GM23338 (cell line): ENCODE measurements at regions not wholly inside any gene's neighbourhood (a gene's known extent, or its start where the extent isn't known, plus 50 kb on each side); places are given as distances from the start of the nearest gene placed in this dataset.

Source experiments
- ATAC-seq: fragments of 200-7000 bp; cut with Tn5 transposase; 3 replicates; pipeline ENCODE4 v1.9.1; 2020
- DNase-seq: peaks from one replicate; pipeline ENCODE4 v3.0.0-alpha.2; 2015; ENCODE audit warnings: low spot score
- H2AFZ ChIP-seq: fragments of 200-600 bp; sonication (generic); 2 replicates; pipeline ENCODE4 v1.8.0; 2016; ENCODE audit warnings: antibody characterized with exemption, mild to moderate bottlenecking, moderate library complexity
- H3F3A ChIP-seq: fragments of 200-600 bp; sonication (generic); replicated peaks from 2 replicates; pipeline ENCODE4 v1.8.0; 2017; ENCODE audit warnings: antibody characterized with exemption, mixed run types, low read depth
- H3K27ac ChIP-seq: fragments of 200-600 bp; sonication (generic); 2 replicates; pipeline ENCODE4 v1.6.1; 2016; ENCODE audit warnings: low read depth
- H3K27me3 ChIP-seq: fragments of 200-600 bp; sonication (generic); 2 replicates; pipeline ENCODE4 v1.8.0; 2016; ENCODE audit warnings: mild to moderate bottlenecking, mixed run types, moderate library complexity; ENCODE audit not compliant: insufficient read depth
- H3K36me3 ChIP-seq: fragments of 200-600 bp; sonication (generic); 2 replicates; pipeline ENCODE4 v1.8.0; 2016; ENCODE audit warnings: mild to moderate bottlenecking; ENCODE audit not compliant: insufficient read depth
- H3K4me1 ChIP-seq: fragments of 200-600 bp; sonication (generic); 2 replicates; pipeline ENCODE4 v1.8.0; 2016; ENCODE audit warnings: mild to moderate bottlenecking, moderate library complexity; ENCODE audit not compliant: insufficient read depth
- H3K4me2 ChIP-seq: fragments of 200-600 bp; sonication (generic); 2 replicates; pipeline ENCODE4 v1.7.1; 2017; ENCODE audit warnings: mixed run types
- H3K4me3 ChIP-seq: fragments of 200-600 bp; sonication (generic); 2 replicates; pipeline ENCODE4 v1.6.1; 2016; ENCODE audit warnings: mixed run types
- H3K79me2 ChIP-seq: fragments of 200-600 bp; sonication (generic); replicated peaks from 2 replicates; pipeline ENCODE4 v1.8.0; 2017; ENCODE audit warnings: mild to moderate bottlenecking; ENCODE audit not compliant: insufficient read depth
- H3K9me2 ChIP-seq: fragments of 200-600 bp; sonication (generic); 2 replicates; pipeline ENCODE4 v1.8.0; 2017; ENCODE audit not compliant: insufficient read depth
- H4K20me1 ChIP-seq: fragments of 200-600 bp; sonication (generic); replicated peaks from 2 replicates; pipeline ENCODE4 v1.8.0; 2017; ENCODE audit warnings: mild to moderate bottlenecking; ENCODE audit not compliant: insufficient read depth
- H3K27ac Mint-ChIP-seq: 2 replicates; pipeline ENCODE4 v1.8.0; 2020; ENCODE audit warnings: inconsistent platforms, mild to moderate bottlenecking, moderate library complexity, mixed read lengths
- H3K27me3 Mint-ChIP-seq: 3 replicates; pipeline ENCODE4 v1.8.0; 2022; ENCODE audit warnings: low read depth, mild to moderate bottlenecking, moderate library complexity, mixed read lengths, inconsistent platforms; ENCODE audit not compliant: insufficient read depth, poor library complexity
- H3K36me3 Mint-ChIP-seq: 3 replicates; pipeline ENCODE4 v1.8.0; 2021; ENCODE audit warnings: low read depth, mild to moderate bottlenecking, inconsistent platforms, moderate library complexity, mixed read lengths
- H3K4me1 Mint-ChIP-seq: 3 replicates; pipeline ENCODE4 v1.8.0; 2020; ENCODE audit warnings: mild to moderate bottlenecking, inconsistent platforms, mixed read lengths
- H3K4me3 Mint-ChIP-seq: 3 replicates; pipeline ENCODE4 v1.8.0; 2021; ENCODE audit warnings: moderate library complexity, mild to moderate bottlenecking, inconsistent platforms, mixed read lengths
- H3K9me3 Mint-ChIP-seq: 3 replicates; pipeline ENCODE4 v1.8.0; 2020; ENCODE audit warnings: moderate library complexity, mild to moderate bottlenecking, inconsistent platforms, mixed read lengths
- CREB1 ChIP-seq: fragments of 250-450 bp; sonication (Bioruptor Pico); IDR thresholded peaks from 2 replicates; pipeline ENCODE4 v1.5.0; 2020; ENCODE audit warnings: low read depth, mild to moderate bottlenecking, moderate library complexity
- EZH2 ChIP-seq: fragments of 200-600 bp; sonication (generic); IDR thresholded peaks from one replicate; pipeline ENCODE4 v1.8.0; 2017; ENCODE audit warnings: antibody characterized with exemption, mild to moderate bottlenecking, low read depth; ENCODE audit not compliant: unreplicated experiment
- JUNB ChIP-seq: IDR thresholded peaks from one replicate; pipeline ENCODE4 v1.6.1; 2016; ENCODE audit warnings: antibody characterized with exemption; ENCODE audit not compliant: unreplicated experiment
- NANOG ChIP-seq: IDR thresholded peaks from 2 replicates; pipeline ENCODE4 v1.6.1; 2016; ENCODE audit warnings: antibody characterized with exemption, borderline replicate concordance
- POLR2AphosphoS5 ChIP-seq: IDR thresholded peaks from 2 replicates; pipeline ENCODE4 v1.6.1; 2016; ENCODE audit warnings: antibody characterized with exemption, low read depth
- STAT1 ChIP-seq: IDR thresholded peaks from one replicate; pipeline ENCODE4 v1.6.1; 2016; ENCODE audit warnings: antibody characterized with exemption; ENCODE audit not compliant: unreplicated experiment
- ZNF114 ChIP-seq: fragments of 250-450 bp; sonication (Bioruptor Pico); IDR thresholded peaks from 2 replicates; pipeline ENCODE4 v1.5.0; 2020; ENCODE audit warnings: mild to moderate bottlenecking, moderate library complexity
- TF ChIP-seq, protein P1 (sequence below): fragments of 250-450 bp; sonication (Bioruptor Pico); IDR thresholded peaks from 2 replicates; pipeline ENCODE4 v1.5.0; 2020; ENCODE audit warnings: mild to moderate bottlenecking, moderate library complexity
- TF ChIP-seq, protein P2 (sequence below): IDR thresholded peaks from one replicate; pipeline ENCODE4 v1.6.1; 2018; ENCODE audit warnings: antibody characterized with exemption; ENCODE audit not compliant: unreplicated experiment
- TF ChIP-seq, protein P3 (sequence below): IDR thresholded peaks from 2 replicates; pipeline ENCODE4 v1.6.1; 2016; ENCODE audit warnings: antibody characterized with exemption

DNA sequence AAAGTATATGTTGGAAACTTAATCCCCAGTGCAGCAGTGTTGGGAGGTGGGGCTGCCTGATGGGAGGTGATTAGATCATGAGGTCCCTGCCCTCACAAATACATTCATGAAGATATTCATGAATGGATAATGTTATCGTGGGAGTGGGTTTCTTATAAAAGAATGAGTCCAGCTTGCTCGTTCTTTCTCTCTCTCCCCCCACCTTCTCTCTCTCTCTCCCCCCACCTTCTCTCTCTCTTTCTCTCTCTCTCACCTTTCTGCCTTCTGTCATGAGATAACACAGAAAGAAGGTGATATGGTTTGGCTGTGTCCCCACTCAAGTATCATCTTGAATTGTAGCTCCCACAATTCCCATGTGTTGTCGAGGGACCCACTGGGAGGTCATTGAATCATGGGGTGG lies 66.7 kb upstream of the NUP50 start:
- Histone ChIP-seq H3F3A (no peaks in the 10 kb centered on the region), H3K4me2 (no peak overlapping the region), H3K4me1 (no peaks in the 10 kb centered on the region), H3K4me3 (no peak overlapping the region), H3K36me3 (no peaks in the 10 kb centered on the region), H4K20me1 (no peaks in the 10 kb centered on the region), H3K9me2 (no peaks in the 10 kb centered on the region), H3K79me2 (no peaks in the 10 kb centered on the region), H2AFZ (no peak overlapping the region), H3K27me3 (no peaks in the 10 kb centered on the region), H3K27ac (no peak overlapping the region)
- H3K27me3 Mint-ChIP-seq: peaks cover 9% of the 10 kb centered on the region
- no peaks in the 10 kb centered on the region; the same call in 2 of the 3 replicates for H3K36me3 Mint-ChIP-seq
- no peak for TF ChIP-seq CREB1 (CRISPR knock-in tag)
- ATAC-seq: no peak
- H3K4me3 Mint-ChIP-seq: no peak overlapping the region
- no peak for DNase-seq
- H3K9me3 Mint-ChIP-seq: no peaks in the 10 kb centered on the region
- no peak overlapping the region for H3K27ac Mint-ChIP-seq
- peaks cover 5% of the 10 kb centered on the region; the same call in 2 of the 3 replicates for H3K4me1 Mint-ChIP-seq

DNA sequence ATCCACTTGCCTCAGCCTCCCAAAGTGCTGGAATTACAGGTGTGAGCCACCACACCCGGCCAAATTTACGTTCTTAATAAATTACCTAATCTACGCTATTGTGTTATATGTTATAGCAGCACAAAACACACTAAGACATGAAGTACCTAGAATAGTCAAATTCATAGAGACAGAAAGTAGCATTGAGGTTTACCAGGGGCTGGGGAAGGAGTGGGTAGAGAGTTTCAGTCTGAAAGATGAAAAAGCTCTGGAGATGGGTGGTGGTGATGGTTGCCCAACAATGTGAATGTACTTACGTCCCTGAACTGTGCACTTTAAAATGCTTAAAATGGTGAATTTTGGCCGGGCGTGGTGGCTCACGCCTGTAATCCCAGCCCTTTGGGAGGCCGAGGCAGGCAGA lies 65.7 kb upstream of the NUP50 start:
- no peak overlapping the region for H3K27ac ChIP-seq
- Mint-ChIP-seq H3K27ac (no peak overlapping the region), H3K27me3 (peaks cover 10% of the 10 kb centered on the region), H3K4me1 (peaks cover 5% of the 10 kb centered on the region; the same call in 2 of the 3 replicates), H3K36me3 (no peaks in the 10 kb centered on the region; the same call in 2 of the 3 replicates), H3K4me3 (no peak overlapping the region), H3K9me3 (no peaks in the 10 kb centered on the region)
- H3F3A ChIP-seq: no peaks in the 10 kb centered on the region
- H3K27me3 ChIP-seq: peaks cover 7% of the 10 kb centered on the region; the same call in 1 of the 2 replicates
- H2AFZ ChIP-seq: no peak overlapping the region
- no peak for ATAC-seq
- H3K36me3 ChIP-seq: no peaks in the 10 kb centered on the region
- no peak overlapping the region for H3K4me2 ChIP-seq
- no peak for TF ChIP-seq EZH2
- TF ChIP-seq, protein P1, sequence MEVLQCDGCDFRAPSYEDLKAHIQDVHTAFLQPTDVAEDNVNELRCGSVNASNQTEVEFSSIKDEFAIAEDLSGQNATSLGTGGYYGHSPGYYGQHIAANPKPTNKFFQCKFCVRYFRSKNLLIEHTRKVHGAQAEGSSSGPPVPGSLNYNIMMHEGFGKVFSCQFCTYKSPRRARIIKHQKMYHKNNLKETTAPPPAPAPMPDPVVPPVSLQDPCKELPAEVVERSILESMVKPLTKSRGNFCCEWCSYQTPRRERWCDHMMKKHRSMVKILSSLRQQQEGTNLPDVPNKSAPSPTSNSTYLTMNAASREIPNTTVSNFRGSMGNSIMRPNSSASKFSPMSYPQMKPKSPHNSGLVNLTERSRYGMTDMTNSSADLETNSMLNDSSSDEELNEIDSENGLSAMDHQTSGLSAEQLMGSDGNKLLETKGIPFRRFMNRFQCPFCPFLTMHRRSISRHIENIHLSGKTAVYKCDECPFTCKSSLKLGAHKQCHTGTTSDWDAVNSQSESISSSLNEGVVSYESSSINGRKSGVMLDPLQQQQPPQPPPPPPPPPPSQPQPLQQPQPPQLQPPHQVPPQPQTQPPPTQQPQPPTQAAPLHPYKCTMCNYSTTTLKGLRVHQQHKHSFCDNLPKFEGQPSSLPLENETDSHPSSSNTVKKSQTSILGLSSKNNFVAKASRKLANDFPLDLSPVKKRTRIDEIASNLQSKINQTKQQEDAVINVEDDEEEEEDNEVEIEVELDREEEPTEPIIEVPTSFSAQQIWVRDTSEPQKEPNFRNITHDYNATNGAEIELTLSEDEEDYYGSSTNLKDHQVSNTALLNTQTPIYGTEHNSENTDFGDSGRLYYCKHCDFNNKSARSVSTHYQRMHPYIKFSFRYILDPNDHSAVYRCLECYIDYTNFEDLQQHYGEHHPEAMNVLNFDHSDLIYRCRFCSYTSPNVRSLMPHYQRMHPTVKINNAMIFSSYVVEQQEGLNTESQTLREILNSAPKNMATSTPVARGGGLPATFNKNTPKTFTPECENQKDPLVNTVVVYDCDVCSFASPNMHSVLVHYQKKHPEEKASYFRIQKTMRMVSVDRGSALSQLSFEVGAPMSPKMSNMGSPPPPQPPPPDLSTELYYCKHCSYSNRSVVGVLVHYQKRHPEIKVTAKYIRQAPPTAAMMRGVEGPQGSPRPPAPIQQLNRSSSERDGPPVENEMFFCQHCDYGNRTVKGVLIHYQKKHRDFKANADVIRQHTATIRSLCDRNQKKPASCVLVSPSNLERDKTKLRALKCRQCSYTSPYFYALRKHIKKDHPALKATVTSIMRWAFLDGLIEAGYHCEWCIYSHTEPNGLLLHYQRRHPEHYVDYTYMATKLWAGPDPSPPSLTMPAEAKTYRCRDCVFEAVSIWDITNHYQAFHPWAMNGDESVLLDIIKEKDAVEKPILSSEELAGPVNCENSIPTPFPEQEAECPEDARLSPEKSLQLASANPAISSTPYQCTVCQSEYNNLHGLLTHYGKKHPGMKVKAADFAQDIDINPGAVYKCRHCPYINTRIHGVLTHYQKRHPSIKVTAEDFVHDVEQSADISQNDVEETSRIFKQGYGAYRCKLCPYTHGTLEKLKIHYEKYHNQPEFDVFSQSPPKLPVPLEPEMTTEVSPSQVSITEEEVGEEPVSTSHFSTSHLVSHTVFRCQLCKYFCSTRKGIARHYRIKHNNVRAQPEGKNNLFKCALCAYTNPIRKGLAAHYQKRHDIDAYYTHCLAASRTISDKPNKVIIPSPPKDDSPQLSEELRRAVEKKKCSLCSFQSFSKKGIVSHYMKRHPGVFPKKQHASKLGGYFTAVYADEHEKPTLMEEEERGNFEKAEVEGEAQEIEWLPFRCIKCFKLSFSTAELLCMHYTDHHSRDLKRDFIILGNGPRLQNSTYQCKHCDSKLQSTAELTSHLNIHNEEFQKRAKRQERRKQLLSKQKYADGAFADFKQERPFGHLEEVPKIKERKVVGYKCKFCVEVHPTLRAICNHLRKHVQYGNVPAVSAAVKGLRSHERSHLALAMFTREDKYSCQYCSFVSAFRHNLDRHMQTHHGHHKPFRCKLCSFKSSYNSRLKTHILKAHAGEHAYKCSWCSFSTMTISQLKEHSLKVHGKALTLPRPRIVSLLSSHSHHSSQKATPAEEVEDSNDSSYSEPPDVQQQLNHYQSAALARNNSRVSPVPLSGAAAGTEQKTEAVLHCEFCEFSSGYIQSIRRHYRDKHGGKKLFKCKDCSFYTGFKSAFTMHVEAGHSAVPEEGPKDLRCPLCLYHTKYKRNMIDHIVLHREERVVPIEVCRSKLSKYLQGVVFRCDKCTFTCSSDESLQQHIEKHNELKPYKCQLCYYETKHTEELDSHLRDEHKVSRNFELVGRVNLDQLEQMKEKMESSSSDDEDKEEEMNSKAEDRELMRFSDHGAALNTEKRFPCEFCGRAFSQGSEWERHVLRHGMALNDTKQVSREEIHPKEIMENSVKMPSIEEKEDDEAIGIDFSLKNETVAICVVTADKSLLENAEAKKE (CRISPR knock-in tag): no peak
- TF ChIP-seq, protein P2, sequence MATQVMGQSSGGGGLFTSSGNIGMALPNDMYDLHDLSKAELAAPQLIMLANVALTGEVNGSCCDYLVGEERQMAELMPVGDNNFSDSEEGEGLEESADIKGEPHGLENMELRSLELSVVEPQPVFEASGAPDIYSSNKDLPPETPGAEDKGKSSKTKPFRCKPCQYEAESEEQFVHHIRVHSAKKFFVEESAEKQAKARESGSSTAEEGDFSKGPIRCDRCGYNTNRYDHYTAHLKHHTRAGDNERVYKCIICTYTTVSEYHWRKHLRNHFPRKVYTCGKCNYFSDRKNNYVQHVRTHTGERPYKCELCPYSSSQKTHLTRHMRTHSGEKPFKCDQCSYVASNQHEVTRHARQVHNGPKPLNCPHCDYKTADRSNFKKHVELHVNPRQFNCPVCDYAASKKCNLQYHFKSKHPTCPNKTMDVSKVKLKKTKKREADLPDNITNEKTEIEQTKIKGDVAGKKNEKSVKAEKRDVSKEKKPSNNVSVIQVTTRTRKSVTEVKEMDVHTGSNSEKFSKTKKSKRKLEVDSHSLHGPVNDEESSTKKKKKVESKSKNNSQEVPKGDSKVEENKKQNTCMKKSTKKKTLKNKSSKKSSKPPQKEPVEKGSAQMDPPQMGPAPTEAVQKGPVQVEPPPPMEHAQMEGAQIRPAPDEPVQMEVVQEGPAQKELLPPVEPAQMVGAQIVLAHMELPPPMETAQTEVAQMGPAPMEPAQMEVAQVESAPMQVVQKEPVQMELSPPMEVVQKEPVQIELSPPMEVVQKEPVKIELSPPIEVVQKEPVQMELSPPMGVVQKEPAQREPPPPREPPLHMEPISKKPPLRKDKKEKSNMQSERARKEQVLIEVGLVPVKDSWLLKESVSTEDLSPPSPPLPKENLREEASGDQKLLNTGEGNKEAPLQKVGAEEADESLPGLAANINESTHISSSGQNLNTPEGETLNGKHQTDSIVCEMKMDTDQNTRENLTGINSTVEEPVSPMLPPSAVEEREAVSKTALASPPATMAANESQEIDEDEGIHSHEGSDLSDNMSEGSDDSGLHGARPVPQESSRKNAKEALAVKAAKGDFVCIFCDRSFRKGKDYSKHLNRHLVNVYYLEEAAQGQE: no peak
- no peak for TF ChIP-seq ZNF114
- TF ChIP-seq POLR2AphosphoS5: no peak
- TF ChIP-seq, protein P3, sequence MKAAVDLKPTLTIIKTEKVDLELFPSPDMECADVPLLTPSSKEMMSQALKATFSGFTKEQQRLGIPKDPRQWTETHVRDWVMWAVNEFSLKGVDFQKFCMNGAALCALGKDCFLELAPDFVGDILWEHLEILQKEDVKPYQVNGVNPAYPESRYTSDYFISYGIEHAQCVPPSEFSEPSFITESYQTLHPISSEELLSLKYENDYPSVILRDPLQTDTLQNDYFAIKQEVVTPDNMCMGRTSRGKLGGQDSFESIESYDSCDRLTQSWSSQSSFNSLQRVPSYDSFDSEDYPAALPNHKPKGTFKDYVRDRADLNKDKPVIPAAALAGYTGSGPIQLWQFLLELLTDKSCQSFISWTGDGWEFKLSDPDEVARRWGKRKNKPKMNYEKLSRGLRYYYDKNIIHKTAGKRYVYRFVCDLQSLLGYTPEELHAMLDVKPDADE: no peak
- TF ChIP-seq NANOG: no peak
- TF ChIP-seq CREB1 (CRISPR knock-in tag): no peak
- no peak for TF ChIP-seq STAT1
- TF ChIP-seq JUNB: no peak
- no peak overlapping the region for H3K4me3 ChIP-seq
- no peaks in the 10 kb centered on the region for H4K20me1 ChIP-seq
- no peaks in the 10 kb centered on the region for H3K4me1 ChIP-seq
- no peak for DNase-seq
- no peaks in the 10 kb centered on the region for H3K79me2 ChIP-seq
- H3K9me2 ChIP-seq: no peaks in the 10 kb centered on the region
